Upper lobe of left lung (tissue), 4 donors: ENCODE measurements at regions not wholly inside any gene's neighbourhood (a gene's known extent, or its start where the extent isn't known, plus 50 kb on each side); places are given as distances from the start of the nearest gene placed in this dataset.

Experiments used
- CTCF ChIP-seq, 6 experiments: fragments of 450-650 bp in 4 of 6; fragments of 200-600 bp in 2 of 6; sonication (generic) in 2 of 6; IDR thresholded peaks; one replicate each; pipeline ENCODE4 v1.5.1; 2016 to 2019; ENCODE audit warnings: antibody characterized with exemption in 6 of 6
- POLR2AphosphoS5 ChIP-seq, 2 donors: sonication (generic); formaldehyde crosslinking; IDR thresholded peaks; one replicate each; pipeline ENCODE4 v1.5.1; 2017; ENCODE audit warnings: antibody characterized with exemption in 2 of 2

- TF ChIP-seq POLR2AphosphoS5 (IDR thresholded peaks at IDR 0.05) (no peak), CTCF (IDR thresholded peaks at IDR 0.05) (no peak)
These were observed 90.0 kb downstream of the CENPW start for GRCh38 chr6:126429866-126430265.
